ENCODE measurements at regions not wholly inside any gene's neighbourhood (a gene's known extent, or its start where the extent isn't known, plus 50 kb on each side); places are given as distances from the start of the nearest gene placed in this dataset.

DNA sequence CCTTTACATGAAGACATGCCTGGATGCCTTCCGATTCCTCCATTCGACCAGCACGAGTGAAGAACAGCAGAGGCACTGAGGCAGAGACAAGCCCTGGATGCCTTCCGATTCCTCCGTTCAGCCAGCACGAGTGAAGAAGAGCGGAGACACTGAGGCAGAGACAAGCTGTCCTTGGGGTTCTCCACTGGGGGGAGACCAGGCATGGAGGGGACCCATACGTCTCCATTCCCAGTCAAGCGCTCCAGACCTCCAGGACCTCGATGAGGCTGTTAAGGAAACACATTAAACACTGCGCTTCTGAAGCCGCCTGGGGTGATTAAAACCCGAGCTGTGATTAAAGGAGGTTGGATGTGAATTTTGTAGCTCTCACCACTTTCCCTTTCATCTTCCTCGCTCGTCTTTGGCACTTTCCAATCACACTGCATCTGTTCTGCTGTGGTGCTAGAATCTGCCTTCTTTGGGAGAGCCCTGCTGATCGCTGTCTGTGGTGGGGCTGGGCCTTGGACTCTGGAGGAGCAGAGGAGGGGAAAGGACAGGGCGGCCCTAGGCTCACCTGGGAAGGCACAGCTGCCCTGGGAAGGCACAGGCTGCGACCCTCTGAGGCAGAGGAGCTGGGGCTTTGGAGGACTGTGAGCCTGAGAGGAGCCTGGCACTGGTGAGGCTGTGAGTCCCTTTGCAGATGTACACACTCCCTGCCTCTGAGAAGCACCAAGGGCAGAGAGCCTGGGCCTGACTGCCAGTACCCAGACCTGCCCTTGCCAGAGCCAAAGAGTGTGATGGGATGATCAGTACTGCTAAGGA is 463.1 kb upstream of the HS6ST1 start:
- TF ChIP-seq, protein P1, sequence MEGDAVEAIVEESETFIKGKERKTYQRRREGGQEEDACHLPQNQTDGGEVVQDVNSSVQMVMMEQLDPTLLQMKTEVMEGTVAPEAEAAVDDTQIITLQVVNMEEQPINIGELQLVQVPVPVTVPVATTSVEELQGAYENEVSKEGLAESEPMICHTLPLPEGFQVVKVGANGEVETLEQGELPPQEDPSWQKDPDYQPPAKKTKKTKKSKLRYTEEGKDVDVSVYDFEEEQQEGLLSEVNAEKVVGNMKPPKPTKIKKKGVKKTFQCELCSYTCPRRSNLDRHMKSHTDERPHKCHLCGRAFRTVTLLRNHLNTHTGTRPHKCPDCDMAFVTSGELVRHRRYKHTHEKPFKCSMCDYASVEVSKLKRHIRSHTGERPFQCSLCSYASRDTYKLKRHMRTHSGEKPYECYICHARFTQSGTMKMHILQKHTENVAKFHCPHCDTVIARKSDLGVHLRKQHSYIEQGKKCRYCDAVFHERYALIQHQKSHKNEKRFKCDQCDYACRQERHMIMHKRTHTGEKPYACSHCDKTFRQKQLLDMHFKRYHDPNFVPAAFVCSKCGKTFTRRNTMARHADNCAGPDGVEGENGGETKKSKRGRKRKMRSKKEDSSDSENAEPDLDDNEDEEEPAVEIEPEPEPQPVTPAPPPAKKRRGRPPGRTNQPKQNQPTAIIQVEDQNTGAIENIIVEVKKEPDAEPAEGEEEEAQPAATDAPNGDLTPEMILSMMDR (IDR thresholded peaks at IDR 0.05) = no peak
- no peak for TF ChIP-seq POLR2A (IDR thresholded peaks at IDR 0.05)

Data from right lobe of liver (tissue), 4 donors.